Prostate gland (tissue), 2 donors: ENCODE measurements at regions not wholly inside any gene's neighbourhood (a gene's known extent, or its start where the extent isn't known, plus 50 kb on each side); places are given as distances from the start of the nearest gene placed in this dataset.

Experiments used
- CTCF ChIP-seq, 4 experiments: fragments of 200-600 bp in 2 of 4; fragments of 450-650 bp in 2 of 4; sonication (generic) in 2 of 4; IDR thresholded peaks; 1 replicate in 3 of 4; 2 replicates in 1 of 4; pipeline ENCODE4 v1.5.1; 2016 to 2019; ENCODE audit warnings: antibody characterized with exemption in 4 of 4, mild to moderate bottlenecking in 2 of 4, moderate library complexity in 2 of 4
- POLR2AphosphoS5 ChIP-seq: sonication (generic); formaldehyde crosslinking; IDR thresholded peaks from one replicate; pipeline ENCODE4 v1.6.1; 2017; ENCODE audit warnings: antibody characterized with exemption

DNA sequence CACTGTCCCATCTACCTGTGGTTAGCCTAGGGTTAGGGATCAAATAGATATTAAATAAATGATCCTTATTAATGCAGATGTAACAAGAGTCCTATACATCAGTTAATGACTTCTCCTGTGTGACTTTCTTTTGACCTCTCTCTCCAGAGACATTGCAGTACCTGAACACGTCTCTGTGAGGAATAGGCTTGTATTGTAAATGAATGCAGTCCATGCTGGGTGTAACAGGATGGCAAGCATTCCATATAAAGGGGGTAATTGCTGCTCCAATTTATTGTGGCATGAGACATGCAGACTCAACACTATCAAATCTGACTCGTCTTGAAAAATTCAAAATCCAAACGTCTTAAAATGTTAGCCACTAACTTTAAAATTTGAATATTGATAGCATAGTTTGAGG, 189.5 kb downstream of the PRDM2 start:
- TF ChIP-seq CTCF (IDR thresholded peaks at IDR 0.05) (no peak), POLR2AphosphoS5 (no peak)
